CD4-positive, alpha-beta memory T cell (primary cell): ENCODE measurements at regions not wholly inside any gene's neighbourhood (a gene's known extent, or its start where the extent isn't known, plus 50 kb on each side); places are given as distances from the start of the nearest gene placed in this dataset.

ENCODE experiments used
- CTCF ChIA-PET: fragments of 350-600 bp; sonication (Branson Sonifier 250); formaldehyde crosslinking; loops from one replicate; lab custom pipeline; 2021; ENCODE audit warnings: inconsistent platforms; ENCODE audit not compliant: partially characterized antibody; lab: Charles Lee
- POLR2A ChIA-PET: fragments of 350-600 bp; sonication (Branson Sonifier 250); formaldehyde crosslinking; loops from one replicate; lab custom pipeline; 2021; ENCODE audit not compliant: partially characterized antibody; lab: Charles Lee
- DNase-seq, 5 donors: peaks; one replicate each; pipeline versions ENCODE4 v3.0.0 to v3.0.0-alpha.2; 2020 to 2022; ENCODE audit warnings: mixed read lengths in 1 of 5
- H3K27ac ChIP-seq: one replicate; pipeline ENCODE4 v1.7.0; 2013; ENCODE audit warnings: low read depth, low read length
- H3K27me3 ChIP-seq: 2 replicates; pipeline ENCODE4 v1.7.0; 2013; ENCODE audit warnings: mild to moderate bottlenecking, low read length, moderate library complexity; ENCODE audit not compliant: insufficient read depth
- H3K36me3 ChIP-seq: 2 replicates; pipeline ENCODE4 v1.7.0; 2013; ENCODE audit warnings: mild to moderate bottlenecking, low read length, moderate library complexity; ENCODE audit not compliant: insufficient read depth
- H3K4me1 ChIP-seq: 2 replicates; pipeline ENCODE4 v1.7.0; 2013; ENCODE audit warnings: mild to moderate bottlenecking, low read length, moderate library complexity; ENCODE audit not compliant: insufficient read depth
- H3K4me3 ChIP-seq, 2 donors: one replicate each; pipeline ENCODE4 v1.7.0; 2013; ENCODE audit warnings: low read length in 2 of 2, mild to moderate bottlenecking in 1 of 2
- H3K9me3 ChIP-seq, 2 donors: one replicate each; pipeline ENCODE4 v1.7.0; 2013; ENCODE audit warnings: low read length in 2 of 2, control low read depth in 1 of 2; ENCODE audit not compliant: control insufficient read depth in 1 of 2
- H3K27ac Mint-ChIP-seq, 7 donors: one replicate each; pipeline ENCODE4 v1.8.0; 2020 to 2021; ENCODE audit warnings: mixed read lengths in 7 of 7, mild to moderate bottlenecking in 6 of 7, inconsistent platforms in 3 of 7, moderate library complexity in 3 of 7
- H3K27me3 Mint-ChIP-seq, 2 donors: one replicate each; pipeline ENCODE4 v1.8.0; 2020 to 2021; ENCODE audit warnings: mixed read lengths in 2 of 2
- H3K36me3 Mint-ChIP-seq, 2 donors: one replicate each; pipeline ENCODE4 v1.8.0; 2020 to 2021; ENCODE audit warnings: mixed read lengths in 2 of 2, inconsistent platforms in 1 of 2, mild to moderate bottlenecking in 1 of 2
- H3K4me1 Mint-ChIP-seq, 4 donors: one replicate each; pipeline ENCODE4 v1.8.0; 2020 to 2021; ENCODE audit warnings: mixed read lengths in 4 of 4, mild to moderate bottlenecking in 1 of 4
- H3K4me3 Mint-ChIP-seq, 8 donors: one replicate each; pipeline ENCODE4 v1.8.0; 2020 to 2021; ENCODE audit warnings: mixed read lengths in 8 of 8, mild to moderate bottlenecking in 7 of 8, moderate library complexity in 6 of 8, inconsistent platforms in 3 of 8
- H3K9me3 Mint-ChIP-seq, 8 donors: one replicate each; pipeline ENCODE4 v1.8.0; 2020 to 2021; ENCODE audit warnings: mixed read lengths in 8 of 8, mild to moderate bottlenecking in 5 of 8, inconsistent platforms in 3 of 8, moderate library complexity in 1 of 8
- intact Hi-C: fragments of 100-400 bp; cut with micrococcal nuclease; formaldehyde crosslinking; loops from one replicate; pipeline ENCODE4 v1.15.1; 2023

- H3K27ac ChIP-seq = no peak overlapping the region
- peaks cover 14% of the 10 kb centered on the region for H3K4me1 ChIP-seq
- Mint-ChIP-seq H3K36me3 (peaks cover 0 to 4% of the 10 kb centered on the region in 2 donors), H3K4me3 (no peak overlapping the region), H3K9me3 (peaks cover 0 to 4% (median 0%) of the 10 kb centered on the region in 8 donors), H3K27me3 (peaks cover 0 to 2% of the 10 kb centered on the region in 2 donors), H3K27ac (no peak overlapping the region), H3K4me1 (peaks cover 8 to 21% (median 17%) of the 10 kb centered on the region in 4 donors)
- CTCF ChIA-PET = no interaction called here
- no peak for DNase-seq
- no peak overlapping the region for H3K4me3 ChIP-seq
- H3K36me3 ChIP-seq = no peaks in the 10 kb centered on the region
- intact Hi-C loops = no loop called here
- POLR2A ChIA-PET = no interaction called here
- H3K9me3 ChIP-seq = no peaks in the 10 kb centered on the region
- H3K27me3 ChIP-seq = no peaks in the 10 kb centered on the region
These were observed 364.8 kb downstream of the EPM2A start for GRCh38 chr6:145370559-145370958.

DNA sequence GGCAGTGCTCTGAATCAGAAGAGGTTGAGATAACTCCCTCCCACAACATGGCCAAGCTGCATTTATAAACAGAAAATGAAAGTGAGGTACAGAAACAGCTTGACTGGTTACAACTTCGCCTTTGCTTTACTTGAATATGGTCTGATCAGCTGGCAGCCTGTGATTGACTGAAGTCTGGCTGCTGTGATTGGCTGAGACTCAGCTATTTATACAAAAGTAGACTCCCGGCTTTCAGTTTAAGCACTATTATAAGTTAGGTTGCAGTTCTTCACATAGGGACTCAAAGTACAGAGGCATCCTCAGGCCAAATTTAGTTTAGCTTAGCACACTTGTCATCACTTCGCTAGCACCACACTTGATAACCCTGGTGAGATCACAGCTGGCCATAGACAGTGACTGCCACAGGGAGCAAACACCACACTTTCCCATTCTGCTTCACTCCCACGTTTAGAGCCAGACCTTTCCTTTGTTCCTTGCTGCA is 362.6 kb downstream of the EPM2A start:
- CTCF ChIA-PET = no interaction called here
- H3K4me3 Mint-ChIP-seq = peak overlapping the region; percentile 57 to 79 (median 70)
- Histone ChIP-seq H3K36me3 (no peaks in the 10 kb centered on the region), H3K27ac (peak overlapping the region; percentile 10), H3K4me1 (peaks cover 14% of the 10 kb centered on the region), H3K4me3 (no peak overlapping the region), H3K27me3 (no peaks in the 10 kb centered on the region), H3K9me3 (no peaks in the 10 kb centered on the region)
- peaks cover 8 to 21% (median 18%) of the 10 kb centered on the region in 4 donors for H3K4me1 Mint-ChIP-seq
- peak; percentile 39 to 59 (median 51) for DNase-seq
- intact Hi-C loops = no loop called here
- H3K36me3 Mint-ChIP-seq = peaks cover 0 to 4% of the 10 kb centered on the region in 2 donors
- POLR2A ChIA-PET = no interaction called here
- peaks cover 0 to 8% (median 4%) of the 10 kb centered on the region in 8 donors for H3K9me3 Mint-ChIP-seq
- peak overlapping the region; percentile 7 to 73 (median 61) for H3K27ac Mint-ChIP-seq
- H3K27me3 Mint-ChIP-seq = peaks cover 0 to 1% of the 10 kb centered on the region in 2 donors

- no peaks in the 10 kb centered on the region for H3K36me3 ChIP-seq
- intact Hi-C loops = no loop called here
- Mint-ChIP-seq H3K36me3 (peaks cover 0 to 4% of the 10 kb centered on the region in 2 donors), H3K27me3 (peaks cover 0 to 1% of the 10 kb centered on the region in 2 donors), H3K4me3 (no peak overlapping the region), H3K9me3 (peaks cover 0 to 8% (median 4%) of the 10 kb centered on the region in 8 donors), H3K27ac (no peak overlapping the region), H3K4me1 (peaks cover 8 to 21% (median 18%) of the 10 kb centered on the region in 4 donors)
- no peaks in the 10 kb centered on the region for H3K9me3 ChIP-seq
- no peak overlapping the region for H3K4me3 ChIP-seq
- H3K27me3 ChIP-seq = no peaks in the 10 kb centered on the region
- peaks cover 14% of the 10 kb centered on the region for H3K4me1 ChIP-seq
- H3K27ac ChIP-seq = no peak overlapping the region
- DNase-seq = no peak
- POLR2A ChIA-PET = no interaction called here
- CTCF ChIA-PET = no interaction called here
These were observed 361.5 kb downstream of the EPM2A start for GRCh38 chr6:145373826-145374225.

DNA sequence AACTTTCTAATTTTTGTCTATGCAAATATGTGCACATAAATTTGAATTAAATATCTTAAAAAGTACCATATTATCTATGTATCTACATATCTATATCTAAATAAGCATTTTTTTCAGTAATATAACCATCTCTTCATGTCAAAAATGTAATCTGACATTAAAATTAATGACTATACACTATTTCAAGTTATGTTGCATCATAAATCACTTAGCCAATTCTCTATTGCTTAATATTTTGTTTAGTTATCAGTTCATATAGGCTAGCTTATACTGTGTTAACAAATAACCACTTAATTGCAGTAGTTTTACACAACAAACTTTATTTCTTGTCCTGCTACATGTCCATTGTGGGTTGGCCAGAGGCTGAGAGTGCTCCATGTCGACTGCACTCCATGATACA is 360.8 kb downstream of the EPM2A start:
- H3K36me3 Mint-ChIP-seq = peaks cover 0 to 4% of the 10 kb centered on the region in 2 donors
- intact Hi-C loops = no loop called here
- CTCF ChIA-PET = no interaction called here

GRCh38 chr6:145375502-145375901 is 359.8 kb downstream of the EPM2A start:
- intact Hi-C loops = no loop called here
- H3K36me3 Mint-ChIP-seq = peaks cover 0 to 4% of the 10 kb centered on the region in 2 donors
- H3K9me3 ChIP-seq = no peaks in the 10 kb centered on the region
- no peak overlapping the region for H3K4me3 ChIP-seq
- no peaks in the 10 kb centered on the region for H3K27me3 ChIP-seq
- H3K4me1 Mint-ChIP-seq = peaks cover 8 to 21% (median 18%) of the 10 kb centered on the region in 4 donors
- H3K9me3 Mint-ChIP-seq = peaks cover 0 to 8% (median 4%) of the 10 kb centered on the region in 8 donors
- peaks cover 14% of the 10 kb centered on the region for H3K4me1 ChIP-seq
- no peak overlapping the region for H3K27ac ChIP-seq
- no peak for DNase-seq
- H3K27me3 Mint-ChIP-seq = peaks cover 0 to 1% of the 10 kb centered on the region in 2 donors
- H3K4me3 Mint-ChIP-seq = no peak overlapping the region
- H3K27ac Mint-ChIP-seq = no peak overlapping the region
- no peaks in the 10 kb centered on the region for H3K36me3 ChIP-seq
- ChIA-PET CTCF (no interaction called here), POLR2A (no interaction called here)

More for the DNA sequence above, 360.8 kb downstream of the EPM2A start:
- Histone ChIP-seq H3K9me3 (no peaks in the 10 kb centered on the region), H3K4me3 (no peak overlapping the region), H3K27ac (no peak overlapping the region), H3K27me3 (no peaks in the 10 kb centered on the region), H3K36me3 (no peaks in the 10 kb centered on the region), H3K4me1 (peaks cover 14% of the 10 kb centered on the region)
- Mint-ChIP-seq H3K4me3 (no peak overlapping the region), H3K27ac (no peak overlapping the region), H3K4me1 (peaks cover 8 to 21% (median 18%) of the 10 kb centered on the region in 4 donors), H3K27me3 (peaks cover 0 to 1% of the 10 kb centered on the region in 2 donors), H3K9me3 (peaks cover 0 to 8% (median 4%) of the 10 kb centered on the region in 8 donors)
- no peak for DNase-seq
- POLR2A ChIA-PET = no interaction called here

GRCh38 chr6:145380186-145380585 is 355.1 kb downstream of the EPM2A start:
- CTCF ChIA-PET = no interaction called here
- Histone ChIP-seq H3K27ac (no peak overlapping the region), H3K4me3 (no peak overlapping the region), H3K9me3 (no peaks in the 10 kb centered on the region), H3K36me3 (no peaks in the 10 kb centered on the region), H3K4me1 (no peaks in the 10 kb centered on the region), H3K27me3 (no peaks in the 10 kb centered on the region)
- Mint-ChIP-seq H3K4me1 (peaks cover 0 to 3% (median 0%) of the 10 kb centered on the region in 4 donors), H3K4me3 (no peak overlapping the region), H3K9me3 (peaks cover 0 to 7% (median 4%) of the 10 kb centered on the region in 8 donors), H3K36me3 (no peaks in the 10 kb centered on the region), H3K27me3 (peaks cover 1 to 6% of the 10 kb centered on the region in 2 donors), H3K27ac (no peak overlapping the region)
- DNase-seq = no peak
- intact Hi-C loops = no loop called here
- POLR2A ChIA-PET = no interaction called here

GRCh38 chr6:145381941-145382340 is 353.4 kb downstream of the EPM2A start:
- no peak overlapping the region for H3K27ac ChIP-seq
- no peaks in the 10 kb centered on the region for H3K36me3 ChIP-seq
- CTCF ChIA-PET = no interaction called here
- H3K27me3 Mint-ChIP-seq = peaks cover 1 to 6% of the 10 kb centered on the region in 2 donors
- H3K36me3 Mint-ChIP-seq = no peaks in the 10 kb centered on the region
- POLR2A ChIA-PET = no interaction called here
- no peaks in the 10 kb centered on the region for H3K4me1 ChIP-seq
- DNase-seq = no peak
- intact Hi-C loops = no loop called here
- no peak overlapping the region for H3K4me3 ChIP-seq
- no peak overlapping the region for H3K27ac Mint-ChIP-seq
- no peaks in the 10 kb centered on the region for H3K27me3 ChIP-seq
- no peak overlapping the region for H3K4me3 Mint-ChIP-seq
- no peaks in the 10 kb centered on the region for H3K4me1 Mint-ChIP-seq
- H3K9me3 Mint-ChIP-seq = peaks cover 0 to 7% (median 4%) of the 10 kb centered on the region in 8 donors
- H3K9me3 ChIP-seq = no peaks in the 10 kb centered on the region
